IMR-90 (cell line): ENCODE measurements at regions not wholly inside any gene's neighbourhood (a gene's known extent, or its start where the extent isn't known, plus 50 kb on each side); places are given as distances from the start of the nearest gene placed in this dataset.

Experiments used
- CTCF ChIP-seq: conservative IDR thresholded peaks from 2 replicates; pipeline ENCODE4 v1.5.1; 2012; ENCODE audit warnings: mild to moderate bottlenecking, low read depth, low read length, improper control_type of control experiment
- NFE2L2 ChIP-seq: fragments of 150-350 bp; IDR thresholded peaks from 2 replicates; pipeline ENCODE4 v1.6.1; 2016; ENCODE audit warnings: low read depth, mild to moderate bottlenecking, low read length

- no peak for TF ChIP-seq CTCF
- TF ChIP-seq NFE2L2 = no peak
These were observed 69.3 kb upstream of the MED13 start for GRCh38 chr17:62134397-62134796.
